ENCODE measurements at regions not wholly inside any gene's neighbourhood (a gene's known extent, or its start where the extent isn't known, plus 50 kb on each side); places are given as distances from the start of the nearest gene placed in this dataset.

GRCh38 chr17:79369001-79369400 lies 241.8 kb downstream of the RBFOX3 start:
- no peak for TF ChIP-seq CTCF (IDR thresholded peaks at IDR 0.05; ENCODE audit: low read depth, low read length)
- TF ChIP-seq POLR2A (IDR thresholded peaks at IDR 0.05; ENCODE audit: extremely low read depth, insufficient read length), result no peak
